Coronary artery (tissue), 2 donors: ENCODE measurements at regions not wholly inside any gene's neighbourhood (a gene's known extent, or its start where the extent isn't known, plus 50 kb on each side); places are given as distances from the start of the nearest gene placed in this dataset.

Experiments
- DNase-seq: peaks from one replicate; pipeline ENCODE4 v3.0.0-alpha.2; 2017; ENCODE audit warnings: low spot score
- H3K27ac ChIP-seq, 2 donors: fragments of 200-600 bp; sonication (generic); one replicate each; pipeline ENCODE4 v1.5.1; 2016 to 2019
- H3K4me3 ChIP-seq: fragments of 200-600 bp; sonication (generic); 2 replicates; pipeline ENCODE4 v1.5.1; 2016; ENCODE audit warnings: mild to moderate bottlenecking, moderate library complexity
- CTCF ChIP-seq: fragments of 200-600 bp; sonication (generic); IDR thresholded peaks from one replicate; pipeline ENCODE4 v1.5.1; 2019; ENCODE audit warnings: antibody characterized with exemption

GRCh38 chr5:30849931-30850710, 343.4 kb upstream of the CDH6 start:
- no peak for DNase-seq
- H3K27ac ChIP-seq, result no peak overlapping the region
- no peak for TF ChIP-seq CTCF
- H3K4me3 ChIP-seq, result no peak overlapping the region

GRCh38 chr5:30846171-30846570, 347.3 kb upstream of the CDH6 start:
- TF ChIP-seq CTCF, result no peak
- Histone ChIP-seq H3K4me3 (no peak overlapping the region), H3K27ac (no peak overlapping the region)
- DNase-seq, result no peak

- no peak overlapping the region for H3K4me3 ChIP-seq
- TF ChIP-seq CTCF, result no peak
- no peak for DNase-seq
- H3K27ac ChIP-seq, result no peak overlapping the region
Measured at GRCh38 chr5:30845194-30845593, 348.3 kb upstream of the CDH6 start.

- no peak for DNase-seq
- H3K27ac ChIP-seq, result no peak overlapping the region
- no peak overlapping the region for H3K4me3 ChIP-seq
- no peak for TF ChIP-seq CTCF
Measured at GRCh38 chr5:30843541-30843940, 349.9 kb upstream of the CDH6 start.

- H3K4me3 ChIP-seq, result no peak overlapping the region
- H3K27ac ChIP-seq, result no peak overlapping the region
- no peak for TF ChIP-seq CTCF
- DNase-seq, result no peak
Measured at GRCh38 chr5:30839956-30840355, 353.5 kb upstream of the CDH6 start.

- H3K27ac ChIP-seq, result no peak overlapping the region
- no peak for TF ChIP-seq CTCF
- H3K4me3 ChIP-seq, result no peak overlapping the region
- DNase-seq, result no peak
Measured at GRCh38 chr5:30838936-30839496, 354.5 kb upstream of the CDH6 start.

- Histone ChIP-seq H3K4me3 (no peak overlapping the region), H3K27ac (no peak overlapping the region)
- no peak for DNase-seq
- no peak for TF ChIP-seq CTCF
Measured at GRCh38 chr5:30832519-30832918, 361.0 kb upstream of the CDH6 start.
